ENCODE measurements at regions not wholly inside any gene's neighbourhood (a gene's known extent, or its start where the extent isn't known, plus 50 kb on each side); places are given as distances from the start of the nearest gene placed in this dataset.

- Histone ChIP-seq H3K27ac (ENCODE audit: low read depth, low read length) (no peak overlapping the region), H3K36me3 (ENCODE audit: low read length) (no peaks in the 10 kb centered on the region), H3K9me3 (ENCODE audit: insufficient read depth, low read length) (no peaks in the 10 kb centered on the region), H3F3A (ENCODE audit: insufficient read depth) (no peaks in the 10 kb centered on the region), H3K9me2 (replicated peaks; ENCODE audit: insufficient read depth, low read length) (no peaks in the 10 kb centered on the region), H3K4me2 (ENCODE audit: low read depth, low read length, poor library complexity, severe bottlenecking) (no peak overlapping the region), H3K4me3 (ENCODE audit: insufficient read depth, low read length, poor library complexity, severe bottlenecking) (no peak overlapping the region), H3K27me3 (ENCODE audit: low read length) (no peaks in the 10 kb centered on the region), H2AFZ (ENCODE audit: low read depth, low read length, severe bottlenecking) (no peak overlapping the region), H4K20me1 (ENCODE audit: low read depth, low read length) (no peaks in the 10 kb centered on the region), H3K9ac (ENCODE audit: low read length) (no peak overlapping the region), H3K79me2 (ENCODE audit: insufficient read depth, low read length) (no peaks in the 10 kb centered on the region)
- TF ChIP-seq EZH2phosphoT487 (conservative IDR thresholded peaks at IDR 0.05; ENCODE audit: low read length) (no peak), CTCF (IDR thresholded peaks at IDR 0.05; ENCODE audit: insufficient read depth, low read length, poor library complexity, severe bottlenecking) (no peak)
These were observed 170.7 kb downstream of the CYB561 start for GRCh38 chr17:63275318-63275970.

GRCh38 chr17:63275971-63276745 is 169.9 kb downstream of the CYB561 start:
- no peak overlapping the region for H3K4me2 ChIP-seq (ENCODE audit: low read depth, low read length, poor library complexity, severe bottlenecking)

GRCh38 chr17:63276821-63277220 is 169.3 kb downstream of the CYB561 start:
- Histone ChIP-seq H3K9me2 (replicated peaks; ENCODE audit: insufficient read depth, low read length) (no peaks in the 10 kb centered on the region), H4K20me1 (ENCODE audit: low read depth, low read length) (no peaks in the 10 kb centered on the region), H3F3A (ENCODE audit: insufficient read depth) (no peaks in the 10 kb centered on the region), H3K27me3 (ENCODE audit: low read length) (no peaks in the 10 kb centered on the region), H3K27ac (ENCODE audit: low read depth, low read length) (no peak overlapping the region), H3K9me3 (ENCODE audit: insufficient read depth, low read length) (no peaks in the 10 kb centered on the region), H3K4me2 (ENCODE audit: low read depth, low read length, poor library complexity, severe bottlenecking) (no peak overlapping the region), H3K36me3 (ENCODE audit: low read length) (no peaks in the 10 kb centered on the region), H3K79me2 (ENCODE audit: insufficient read depth, low read length) (no peaks in the 10 kb centered on the region), H2AFZ (ENCODE audit: low read depth, low read length, severe bottlenecking) (no peak overlapping the region), H3K4me3 (ENCODE audit: insufficient read depth, low read length, poor library complexity, severe bottlenecking) (no peak overlapping the region), H3K9ac (ENCODE audit: low read length) (no peak overlapping the region)
- TF ChIP-seq CTCF (IDR thresholded peaks at IDR 0.05; ENCODE audit: insufficient read depth, low read length, poor library complexity, severe bottlenecking) (no peak), EZH2phosphoT487 (conservative IDR thresholded peaks at IDR 0.05; ENCODE audit: low read length) (no peak)

More at GRCh38 chr17:63275971-63276745, 169.9 kb downstream of the CYB561 start:
- Histone ChIP-seq H3K27ac (ENCODE audit: low read depth, low read length) (no peak overlapping the region), H4K20me1 (ENCODE audit: low read depth, low read length) (no peaks in the 10 kb centered on the region), H3K4me3 (ENCODE audit: insufficient read depth, low read length, poor library complexity, severe bottlenecking) (no peak overlapping the region), H3K9me2 (replicated peaks; ENCODE audit: insufficient read depth, low read length) (no peaks in the 10 kb centered on the region), H3K36me3 (ENCODE audit: low read length) (no peaks in the 10 kb centered on the region), H2AFZ (ENCODE audit: low read depth, low read length, severe bottlenecking) (no peak overlapping the region), H3K9ac (ENCODE audit: low read length) (no peak overlapping the region), H3F3A (ENCODE audit: insufficient read depth) (no peaks in the 10 kb centered on the region), H3K9me3 (ENCODE audit: insufficient read depth, low read length) (no peaks in the 10 kb centered on the region), H3K79me2 (ENCODE audit: insufficient read depth, low read length) (no peaks in the 10 kb centered on the region), H3K27me3 (ENCODE audit: low read length) (no peaks in the 10 kb centered on the region)
- TF ChIP-seq CTCF (IDR thresholded peaks at IDR 0.05; ENCODE audit: insufficient read depth, low read length, poor library complexity, severe bottlenecking) (no peak), EZH2phosphoT487 (conservative IDR thresholded peaks at IDR 0.05; ENCODE audit: low read length) (no peak)
